ENCODE measurements at regions not wholly inside any gene's neighbourhood (a gene's known extent, or its start where the extent isn't known, plus 50 kb on each side); places are given as distances from the start of the nearest gene placed in this dataset.

- H3K4me3 ChIP-seq (replicated peaks in 1 of 3; ENCODE audit: insufficient read depth in 1 of 3, low read depth in 2 of 3, low read length in 3 of 3), result no peak overlapping the region
Observed at GRCh38 chr18:22102953-22103646, 66.3 kb upstream of the GATA6 start.

More at GRCh38 chr18:22102953-22103646, 66.3 kb upstream of the GATA6 start:
- 48% methylated on average over 7 of the region's 7 CpGs for WGBS (ENCODE audit: low lambda C conversion rate)
- Histone ChIP-seq H3K4me1 (ENCODE audit: insufficient read depth, low read length) (peaks cover 7% of the 10 kb centered on the region), H3K79me2 (ENCODE audit: insufficient read depth, low read length) (no peaks in the 10 kb centered on the region), H3K9ac (ENCODE audit: insufficient read depth, low read depth, low read length) (no peak overlapping the region), H2AFZ (ENCODE audit: low read length) (no peak overlapping the region), H3K9me3 (ENCODE audit: low read length) (no peaks in the 10 kb centered on the region), H3K4me2 (ENCODE audit: low read depth, low read length) (no peak overlapping the region), H3K27me3 (ENCODE audit: control insufficient read depth in 1 of 2, insufficient read depth in 2 of 2, low read length in 2 of 2) (no peaks in the 10 kb centered on the region), H3K27ac (ENCODE audit: extremely low read length, insufficient read depth, low read length) (no peak overlapping the region), H3K36me3 (replicated peaks in 1 of 2; ENCODE audit: control insufficient read depth in 1 of 2, insufficient read depth in 2 of 2, low read length in 2 of 2) (no peaks in the 10 kb centered on the region), H4K20me1 (ENCODE audit: insufficient read depth, low read length) (no peaks in the 10 kb centered on the region)
- CTCF ChIA-PET (ENCODE audit: low intra/inter-chr PET ratio, low total read pairs), result no interaction called here
- FAIRE-seq (no peak), ATAC-seq (no peak), DNase-seq (ENCODE audit: low spot score) (no peak)
- POLR2A ChIA-PET, result no interaction called here
- no TSS peak for BruUV-seq (replicated peaks)
- intact Hi-C loops (cut with micrococcal nuclease; ENCODE audit: unreplicated experiment) (no loop called here), in situ Hi-C loops (cut with HindIII; ENCODE audit: extremely low pct_ligation_motif_present, low pct_unique_long_range_greater_than_20kb) (no loop called here)
- no peak for TF ChIP-seq HNRNPLL (IDR thresholded peaks at IDR 0.05; ENCODE audit: low read depth, low read length, poor library complexity, severe bottlenecking)
- TF ChIP-seq SOX13 (IDR thresholded peaks at IDR 0.05), result no peak
- TF ChIP-seq SOX13 (CRISPR knock-in tag; conservative IDR thresholded peaks at IDR 0.05 in 1 of 2, IDR thresholded peaks at IDR 0.05 in 1 of 2), result no peak
- no peak for TF ChIP-seq RARG (CRISPR knock-in tag; IDR thresholded peaks at IDR 0.05; ENCODE audit: low read depth)
- TF ChIP-seq SOX5 (CRISPR knock-in tag; IDR thresholded peaks at IDR 0.05; ENCODE audit: borderline replicate concordance), result no peak
- TF ChIP-seq SPEN (CRISPR knock-in tag; IDR thresholded peaks at IDR 0.05; ENCODE audit: low read depth), result no peak
- no peak for TF ChIP-seq E2F5 (CRISPR knock-in tag; conservative IDR thresholded peaks at IDR 0.05)
- TF ChIP-seq RFX3 (CRISPR knock-in tag; IDR thresholded peaks at IDR 0.05), result no peak
- TF ChIP-seq ZNF280D (CRISPR knock-in tag; IDR thresholded peaks at IDR 0.05), result no peak
- TF ChIP-seq KDM4B (CRISPR knock-in tag; IDR thresholded peaks at IDR 0.05), result no peak
- TF ChIP-seq TBL1XR1 (IDR thresholded peaks at IDR 0.05; ENCODE audit: borderline replicate concordance, low read length, partially characterized antibody), result no peak
- no peak for TF ChIP-seq PHF20 (CRISPR knock-in tag; IDR thresholded peaks at IDR 0.05)
- TF ChIP-seq AFF4 (CRISPR knock-in tag; IDR thresholded peaks at IDR 0.05), result no peak
- TF ChIP-seq MYNN (CRISPR knock-in tag; IDR thresholded peaks at IDR 0.05; ENCODE audit: low read depth), result no peak
- no peak for TF ChIP-seq TCF7 (IDR thresholded peaks at IDR 0.05; ENCODE audit: low read depth)
